ENCODE measurements at regions not wholly inside any gene's neighbourhood (a gene's known extent, or its start where the extent isn't known, plus 50 kb on each side); places are given as distances from the start of the nearest gene placed in this dataset.

GRCh38 chr17:77808686-77809425 is 149.6 kb upstream of the TNRC6C start:
- Histone ChIP-seq H3K4me1 (peaks cover 7 to 14% (median 12%) of the 10 kb centered on the region in 4 donors), H3K27ac (no peak overlapping the region), H3K4me3 (no peak overlapping the region), H3K9me3 (no peaks in the 10 kb centered on the region), H3K36me3 (no peaks in the 10 kb centered on the region), H3K27me3 (peaks cover 0 to 8% (median 0%) of the 10 kb centered on the region in 3 donors)
- TF ChIP-seq, protein P1, sequence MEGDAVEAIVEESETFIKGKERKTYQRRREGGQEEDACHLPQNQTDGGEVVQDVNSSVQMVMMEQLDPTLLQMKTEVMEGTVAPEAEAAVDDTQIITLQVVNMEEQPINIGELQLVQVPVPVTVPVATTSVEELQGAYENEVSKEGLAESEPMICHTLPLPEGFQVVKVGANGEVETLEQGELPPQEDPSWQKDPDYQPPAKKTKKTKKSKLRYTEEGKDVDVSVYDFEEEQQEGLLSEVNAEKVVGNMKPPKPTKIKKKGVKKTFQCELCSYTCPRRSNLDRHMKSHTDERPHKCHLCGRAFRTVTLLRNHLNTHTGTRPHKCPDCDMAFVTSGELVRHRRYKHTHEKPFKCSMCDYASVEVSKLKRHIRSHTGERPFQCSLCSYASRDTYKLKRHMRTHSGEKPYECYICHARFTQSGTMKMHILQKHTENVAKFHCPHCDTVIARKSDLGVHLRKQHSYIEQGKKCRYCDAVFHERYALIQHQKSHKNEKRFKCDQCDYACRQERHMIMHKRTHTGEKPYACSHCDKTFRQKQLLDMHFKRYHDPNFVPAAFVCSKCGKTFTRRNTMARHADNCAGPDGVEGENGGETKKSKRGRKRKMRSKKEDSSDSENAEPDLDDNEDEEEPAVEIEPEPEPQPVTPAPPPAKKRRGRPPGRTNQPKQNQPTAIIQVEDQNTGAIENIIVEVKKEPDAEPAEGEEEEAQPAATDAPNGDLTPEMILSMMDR (IDR thresholded peaks at IDR 0.05): no peak
- no peak for TF ChIP-seq EP300 (IDR thresholded peaks at IDR 0.05)
- TF ChIP-seq POLR2A (IDR thresholded peaks at IDR 0.05): no peak
- no peak for TF ChIP-seq POLR2AphosphoS5 (IDR thresholded peaks at IDR 0.05)
- 79 to 85% (median 84%) methylated on average over 10 of the region's 10 CpGs for WGBS, 5 donors
- intact Hi-C loops (cut with DNase I; ENCODE audit: low total_unique reads): no loop called here
- no peak for DNase-seq

- peak overlapping the region in 2 of 5 donors; percentile 28 to 64 for H3K27ac ChIP-seq
- peaks cover 7 to 14% (median 12%) of the 10 kb centered on the region in 4 donors for H3K4me1 ChIP-seq
- TF ChIP-seq POLR2A (IDR thresholded peaks at IDR 0.05) (peak in 1 of 4 donors; percentile 21), POLR2AphosphoS5 (IDR thresholded peaks at IDR 0.05) (no peak)
- TF ChIP-seq, protein P1 (IDR thresholded peaks at IDR 0.05): no peak
- no peaks in the 10 kb centered on the region for H3K9me3 ChIP-seq
- WGBS, 5 donors: 92 to 99% (median 95%) methylated on average over 2 of the region's 2 CpGs
- peaks cover 0 to under 1% (median 0%) of the 10 kb centered on the region in 3 donors for H3K27me3 ChIP-seq
- DNase-seq: no peak
- no peaks in the 10 kb centered on the region for H3K36me3 ChIP-seq
- no peak overlapping the region for H3K4me3 ChIP-seq
- intact Hi-C loops (cut with DNase I; ENCODE audit: low total_unique reads): no loop called here
These were observed 148.7 kb upstream of the TNRC6C start for GRCh38 chr17:77809814-77810213.

DNA sequence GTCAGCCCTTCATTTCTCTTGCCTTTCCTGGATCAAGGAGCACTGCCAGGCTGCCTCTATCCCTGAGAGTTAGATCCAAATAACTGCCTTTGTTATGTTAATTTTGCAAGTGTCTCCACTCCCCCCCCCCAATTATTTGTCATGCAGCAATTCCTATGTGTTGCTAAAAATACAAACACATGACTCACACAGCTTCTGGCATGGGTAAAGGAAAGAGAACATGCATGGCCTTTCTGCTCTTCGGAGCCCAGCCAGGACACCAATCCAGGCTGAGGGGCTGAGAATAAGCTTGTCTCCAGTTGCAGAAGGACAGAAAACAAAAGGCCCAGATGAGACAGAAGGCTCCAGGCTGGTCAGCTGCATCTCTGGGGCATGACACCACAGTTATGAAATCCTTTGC is 148.0 kb upstream of the TNRC6C start:
- intact Hi-C loops (cut with DNase I; ENCODE audit: low total_unique reads): no loop called here
- no peaks in the 10 kb centered on the region for H3K27me3 ChIP-seq
- peak in 1 of 2 donors; percentile 75 for DNase-seq
- no peaks in the 10 kb centered on the region for H3K9me3 ChIP-seq
- no peaks in the 10 kb centered on the region for H3K36me3 ChIP-seq
- peak overlapping the region in 2 of 5 donors; percentile 39 to 64 for H3K27ac ChIP-seq
- peaks cover 7 to 14% (median 12%) of the 10 kb centered on the region in 4 donors for H3K4me1 ChIP-seq
- WGBS, 5 donors: 35 to 68% (median 64%) methylated on average over 1 of the region's 1 CpG
- TF ChIP-seq POLR2A (IDR thresholded peaks at IDR 0.05) (no peak), POLR2AphosphoS5 (IDR thresholded peaks at IDR 0.05) (peak in 2 of 3 donors; percentile 25 to 35)
- H3K4me3 ChIP-seq: no peak overlapping the region

DNA sequence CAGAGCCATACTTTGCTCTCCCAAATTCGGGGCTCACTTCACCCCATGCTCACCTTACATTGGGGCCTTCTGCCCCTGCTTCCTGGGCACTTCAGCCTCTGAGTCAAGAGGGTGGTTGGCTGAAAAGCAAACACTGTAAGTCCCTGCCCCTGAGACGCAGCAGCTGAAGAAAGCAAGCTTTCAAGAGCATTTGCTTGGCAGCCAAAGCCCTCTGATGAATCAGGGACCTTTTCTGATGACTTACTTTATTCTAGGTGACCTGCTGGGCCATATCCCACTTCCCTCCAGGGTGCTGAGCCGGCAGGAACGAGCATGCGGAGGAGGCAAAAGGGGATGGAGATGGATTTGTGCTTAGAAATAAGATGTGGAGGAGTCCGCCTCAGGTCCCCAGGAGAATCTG is 147.0 kb upstream of the TNRC6C start:
- intact Hi-C loops (cut with DNase I; ENCODE audit: low total_unique reads): no loop called here
- 42 to 65% (median 55%) methylated on average over 6 of the region's 6 CpGs for WGBS, 5 donors
- DNase-seq: no peak
- Histone ChIP-seq H3K27me3 (no peaks in the 10 kb centered on the region), H3K4me1 (peaks cover 7 to 14% (median 12%) of the 10 kb centered on the region in 4 donors), H3K36me3 (no peaks in the 10 kb centered on the region), H3K9me3 (no peaks in the 10 kb centered on the region), H3K4me3 (no peak overlapping the region), H3K27ac (peak overlapping the region in 1 of 5 donors; percentile 49)
- TF ChIP-seq EP300 (IDR thresholded peaks at IDR 0.05): no peak
- TF ChIP-seq POLR2A (IDR thresholded peaks at IDR 0.05): no peak
- TF ChIP-seq POLR2AphosphoS5 (IDR thresholded peaks at IDR 0.05): no peak
- TF ChIP-seq, protein P1 (IDR thresholded peaks at IDR 0.05): no peak

Measured in stomach (tissue), 8 donors.